ENCODE measurements at regions not wholly inside any gene's neighbourhood (a gene's known extent, or its start where the extent isn't known, plus 50 kb on each side); places are given as distances from the start of the nearest gene placed in this dataset.

- no peak for TF ChIP-seq CTCF (conservative IDR thresholded peaks at IDR 0.05; ENCODE audit: low read depth, low read length)
- Histone ChIP-seq H3K27me3 (ENCODE audit: insufficient read depth, low read depth) (no peaks in the 10 kb centered on the region), H3K9ac (no peak overlapping the region), H2AFZ (ENCODE audit: low read depth) (no peak overlapping the region), H4K20me1 (ENCODE audit: insufficient read depth) (no peaks in the 10 kb centered on the region), H3K36me3 (ENCODE audit: insufficient read depth) (no peaks in the 10 kb centered on the region), H3K27ac (no peak overlapping the region), H3K4me2 (no peak overlapping the region), H3K4me1 (ENCODE audit: low read depth, poor library complexity, severe bottlenecking) (no peaks in the 10 kb centered on the region), H3K79me2 (ENCODE audit: insufficient read depth, low read depth) (no peaks in the 10 kb centered on the region), H3K4me3 (IDR thresholded peaks at IDR 0.05; ENCODE audit: insufficient read depth, low read depth, low read length) (no peak overlapping the region)
Observed at GRCh38 chr10:28160866-28161405, 141.9 kb downstream of the MPP7 start.

- TF ChIP-seq CTCF (conservative IDR thresholded peaks at IDR 0.05; ENCODE audit: low read depth, low read length) = no peak
- no peak overlapping the region for H3K4me2 ChIP-seq
- no peaks in the 10 kb centered on the region for H4K20me1 ChIP-seq (ENCODE audit: insufficient read depth)
- no peaks in the 10 kb centered on the region for H3K27me3 ChIP-seq (ENCODE audit: insufficient read depth, low read depth)
- H3K27ac ChIP-seq = no peak overlapping the region
- no peak overlapping the region for H2AFZ ChIP-seq (ENCODE audit: low read depth)
- no peak overlapping the region for H3K4me3 ChIP-seq (IDR thresholded peaks at IDR 0.05; ENCODE audit: insufficient read depth, low read depth, low read length)
- no peaks in the 10 kb centered on the region for H3K36me3 ChIP-seq (ENCODE audit: insufficient read depth)
- no peaks in the 10 kb centered on the region for H3K79me2 ChIP-seq (ENCODE audit: insufficient read depth, low read depth)
- no peak overlapping the region for H3K9ac ChIP-seq
- no peaks in the 10 kb centered on the region for H3K4me1 ChIP-seq (ENCODE audit: low read depth, poor library complexity, severe bottlenecking)
Observed at GRCh38 chr10:28157379-28157778, 145.5 kb downstream of the MPP7 start.

GRCh38 chr10:28155726-28156125, 147.1 kb downstream of the MPP7 start:
- no peak for TF ChIP-seq CTCF (conservative IDR thresholded peaks at IDR 0.05; ENCODE audit: low read depth, low read length)
- no peaks in the 10 kb centered on the region for H3K79me2 ChIP-seq (ENCODE audit: insufficient read depth, low read depth)

GRCh38 chr10:28151636-28152035, 151.2 kb downstream of the MPP7 start:
- H3K27ac ChIP-seq = no peak overlapping the region
- no peaks in the 10 kb centered on the region for H3K27me3 ChIP-seq (ENCODE audit: insufficient read depth, low read depth)
- H4K20me1 ChIP-seq (ENCODE audit: insufficient read depth) = no peaks in the 10 kb centered on the region
- H3K36me3 ChIP-seq (ENCODE audit: insufficient read depth) = no peaks in the 10 kb centered on the region
- H3K4me3 ChIP-seq (IDR thresholded peaks at IDR 0.05; ENCODE audit: insufficient read depth, low read depth, low read length) = no peak overlapping the region
- H2AFZ ChIP-seq (ENCODE audit: low read depth) = no peak overlapping the region
- H3K4me2 ChIP-seq = no peak overlapping the region
- no peak for TF ChIP-seq CTCF (conservative IDR thresholded peaks at IDR 0.05; ENCODE audit: low read depth, low read length)
- no peak overlapping the region for H3K9ac ChIP-seq
- H3K4me1 ChIP-seq (ENCODE audit: low read depth, poor library complexity, severe bottlenecking) = no peaks in the 10 kb centered on the region
- no peaks in the 10 kb centered on the region for H3K79me2 ChIP-seq (ENCODE audit: insufficient read depth, low read depth)

More at GRCh38 chr10:28155726-28156125, 147.1 kb downstream of the MPP7 start:
- Histone ChIP-seq H2AFZ (ENCODE audit: low read depth) (no peak overlapping the region), H3K4me2 (no peak overlapping the region), H3K36me3 (ENCODE audit: insufficient read depth) (no peaks in the 10 kb centered on the region), H3K4me1 (ENCODE audit: low read depth, poor library complexity, severe bottlenecking) (no peaks in the 10 kb centered on the region), H4K20me1 (ENCODE audit: insufficient read depth) (no peaks in the 10 kb centered on the region), H3K9ac (no peak overlapping the region), H3K27ac (no peak overlapping the region), H3K27me3 (ENCODE audit: insufficient read depth, low read depth) (no peaks in the 10 kb centered on the region), H3K4me3 (IDR thresholded peaks at IDR 0.05; ENCODE audit: insufficient read depth, low read depth, low read length) (no peak overlapping the region)

Data from KMS-11 (cell line).